ENCODE measurements at regions not wholly inside any gene's neighbourhood (a gene's known extent, or its start where the extent isn't known, plus 50 kb on each side); places are given as distances from the start of the nearest gene placed in this dataset.

- TF ChIP-seq MAFK (IDR thresholded peaks at IDR 0.05; ENCODE audit: low read depth, low read length) = no peak
- H3K9ac ChIP-seq (ENCODE audit: low read depth, low read length) = no peak overlapping the region
- no peak overlapping the region for H2AK9ac ChIP-seq (replicated peaks; ENCODE audit: low read depth, low read length, poor library complexity)
- no peaks in the 10 kb centered on the region for H3K4me1 ChIP-seq (ENCODE audit: control insufficient read depth, insufficient read depth, low read length)
- H3K27ac ChIP-seq (ENCODE audit: insufficient read depth, low read length) = no peak overlapping the region
- ChIA-PET CTCF (no interaction called here), POLR2A (ENCODE audit: unreplicated experiment) (no interaction called here)
- peaks cover 43% of the 10 kb centered on the region for H3K9me3 ChIP-seq (ENCODE audit: control insufficient read depth, insufficient read depth, low read length)
- H3K4me3 ChIP-seq (ENCODE audit: insufficient read depth, low read depth, low read length) = no peak overlapping the region
- H2BK15ac ChIP-seq (ENCODE audit: low read depth, low read length) = no peak overlapping the region
- no peak overlapping the region for H3K23ac ChIP-seq (ENCODE audit: low read depth, low read length)
- H4K5ac ChIP-seq (ENCODE audit: low read depth, low read length) = no peak overlapping the region
- no TSS peak for BruUV-seq (replicated peaks)
- no peak overlapping the region for H3K14ac ChIP-seq (replicated peaks; ENCODE audit: low read depth, low read length)
- no peak overlapping the region for H2BK120ac ChIP-seq (ENCODE audit: low read depth, low read length)
- no peak overlapping the region for H2BK20ac ChIP-seq (ENCODE audit: low read depth, low read length)
- no peak for ATAC-seq (ENCODE audit: low read depth)
- no peaks in the 10 kb centered on the region for H4K20me1 ChIP-seq (ENCODE audit: insufficient read depth, low read length)
- dilution Hi-C loops (cut with HindIII; ENCODE audit: low sequenced_read_pairs, unreplicated experiment) = no loop called here
- H3K79me1 ChIP-seq (ENCODE audit: low read depth in 1 of 2, low read length in 2 of 2) = no peaks in the 10 kb centered on the region
- H3K27me3 ChIP-seq (ENCODE audit: control insufficient read depth, insufficient read depth, low read length) = no peaks in the 10 kb centered on the region
- no peak overlapping the region for H3K4ac ChIP-seq (ENCODE audit: low read depth, low read length)
- no peak overlapping the region for H4K8ac ChIP-seq (ENCODE audit: low read depth in 2 of 2, low read length in 2 of 2)
- H3K18ac ChIP-seq (ENCODE audit: low read depth, low read length) = no peak overlapping the region
- H3K9me1 ChIP-seq (ENCODE audit: insufficient read depth, low read length) = no peaks in the 10 kb centered on the region
- in situ Hi-C loops (cut with MboI; ENCODE audit: low sequenced_read_pairs) = no loop called here
- H2AFZ ChIP-seq (replicated peaks; ENCODE audit: low read length, poor library complexity) = no peak overlapping the region
- no peaks in the 10 kb centered on the region for H3K36me3 ChIP-seq (ENCODE audit: control insufficient read depth, insufficient read depth, low read length)
- intact Hi-C loops (cut with micrococcal nuclease) = no loop called here
- 30% methylated on average over 5 of the region's 8 CpGs; no CpG with 5 or more reads in 1 of the 2 experiments for WGBS, 2 experiments (ENCODE audit: extremely low coverage in 2 of 2, insufficient read length in 1 of 2)
- no peak overlapping the region for H3K56ac ChIP-seq (ENCODE audit: extremely low read depth, insufficient read depth, low read length)
- H2AK5ac ChIP-seq (ENCODE audit: low read depth, low read length) = no peak overlapping the region
- H3K4me2 ChIP-seq (ENCODE audit: low read depth, low read length) = no peak overlapping the region
- H4K91ac ChIP-seq (ENCODE audit: insufficient read depth, low read depth, low read length) = no peak overlapping the region
- no peak overlapping the region for H2BK5ac ChIP-seq (ENCODE audit: low read depth, low read length, poor library complexity, severe bottlenecking)
- DNase-seq = no peak
Measured at GRCh38 chr10:130956251-130956650, 355.3 kb downstream of the TCERG1L start.
